ENCODE measurements at regions not wholly inside any gene's neighbourhood (a gene's known extent, or its start where the extent isn't known, plus 50 kb on each side); places are given as distances from the start of the nearest gene placed in this dataset.

DNA sequence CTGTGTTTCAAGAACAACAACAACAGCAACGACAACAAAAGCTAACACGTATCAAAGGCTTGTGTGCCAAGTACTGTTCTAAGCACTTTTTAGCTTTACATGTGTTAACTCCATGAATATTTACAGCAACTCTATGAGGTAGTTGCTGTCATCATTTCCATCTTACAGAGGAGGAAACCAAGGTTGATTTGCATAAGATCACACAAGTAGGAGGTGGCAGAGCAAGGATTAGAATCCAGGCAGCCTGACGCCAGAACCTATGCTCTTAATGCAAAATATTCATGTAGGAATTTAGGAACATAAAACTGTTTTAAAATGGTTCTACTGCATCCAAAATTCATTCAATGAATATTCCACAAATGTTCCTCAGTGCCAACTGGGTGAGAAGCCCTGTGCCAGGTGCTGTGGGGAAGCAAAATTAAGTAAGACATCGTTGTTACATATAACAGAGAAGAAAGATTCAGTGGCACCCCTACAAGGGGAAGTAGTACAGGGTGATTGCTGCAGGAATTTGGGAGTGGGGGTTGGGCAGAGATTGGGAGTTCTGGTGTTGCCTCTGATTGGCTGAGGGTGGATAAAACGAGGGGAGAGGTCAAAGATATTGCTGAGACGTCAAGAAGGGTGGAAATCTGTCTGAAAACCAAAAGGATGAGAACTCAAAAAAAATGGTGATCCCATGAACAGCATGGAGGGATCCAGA is 86.1 kb upstream of the ARHGAP20 start:
- H3K4me3 ChIP-seq (ENCODE audit: low read depth, low read length) = no peak overlapping the region
- in situ Hi-C loops (cut with HindIII; ENCODE audit: low sequenced_read_pairs) = no loop called here
- no peak for DNase-seq (ENCODE audit: low read depth, low spot score)
- TF ChIP-seq, protein P1, sequence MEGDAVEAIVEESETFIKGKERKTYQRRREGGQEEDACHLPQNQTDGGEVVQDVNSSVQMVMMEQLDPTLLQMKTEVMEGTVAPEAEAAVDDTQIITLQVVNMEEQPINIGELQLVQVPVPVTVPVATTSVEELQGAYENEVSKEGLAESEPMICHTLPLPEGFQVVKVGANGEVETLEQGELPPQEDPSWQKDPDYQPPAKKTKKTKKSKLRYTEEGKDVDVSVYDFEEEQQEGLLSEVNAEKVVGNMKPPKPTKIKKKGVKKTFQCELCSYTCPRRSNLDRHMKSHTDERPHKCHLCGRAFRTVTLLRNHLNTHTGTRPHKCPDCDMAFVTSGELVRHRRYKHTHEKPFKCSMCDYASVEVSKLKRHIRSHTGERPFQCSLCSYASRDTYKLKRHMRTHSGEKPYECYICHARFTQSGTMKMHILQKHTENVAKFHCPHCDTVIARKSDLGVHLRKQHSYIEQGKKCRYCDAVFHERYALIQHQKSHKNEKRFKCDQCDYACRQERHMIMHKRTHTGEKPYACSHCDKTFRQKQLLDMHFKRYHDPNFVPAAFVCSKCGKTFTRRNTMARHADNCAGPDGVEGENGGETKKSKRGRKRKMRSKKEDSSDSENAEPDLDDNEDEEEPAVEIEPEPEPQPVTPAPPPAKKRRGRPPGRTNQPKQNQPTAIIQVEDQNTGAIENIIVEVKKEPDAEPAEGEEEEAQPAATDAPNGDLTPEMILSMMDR (IDR thresholded peaks at IDR 0.05; ENCODE audit: low read depth, low read length) = no peak

DNA sequence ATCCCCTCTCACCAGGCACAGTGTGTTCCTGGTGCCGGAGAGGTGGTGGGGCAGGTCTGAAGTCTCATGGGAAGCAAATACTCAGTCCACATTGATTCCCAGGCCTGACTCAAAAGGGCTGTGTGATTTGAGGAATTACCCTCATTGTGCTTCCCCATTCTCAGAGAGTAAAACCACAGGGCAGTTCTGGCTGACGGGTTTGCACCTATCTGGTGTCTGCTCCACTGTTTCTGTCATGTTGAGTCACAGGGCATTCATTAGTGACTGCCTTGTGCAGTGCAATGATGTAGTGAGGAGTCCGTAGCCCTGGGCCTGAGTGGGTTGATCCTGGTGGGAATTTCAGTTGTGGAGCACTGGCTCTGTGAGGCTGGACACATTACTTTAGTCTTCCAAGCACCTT is 85.2 kb upstream of the ARHGAP20 start:
- DNase-seq (ENCODE audit: low read depth, low spot score) = peak; percentile 49
- in situ Hi-C loops (cut with HindIII; ENCODE audit: low sequenced_read_pairs) = no loop called here
- TF ChIP-seq, protein P1 (IDR thresholded peaks at IDR 0.05; ENCODE audit: low read depth, low read length) = no peak
- H3K4me3 ChIP-seq (ENCODE audit: low read depth, low read length) = no peak overlapping the region

DNA sequence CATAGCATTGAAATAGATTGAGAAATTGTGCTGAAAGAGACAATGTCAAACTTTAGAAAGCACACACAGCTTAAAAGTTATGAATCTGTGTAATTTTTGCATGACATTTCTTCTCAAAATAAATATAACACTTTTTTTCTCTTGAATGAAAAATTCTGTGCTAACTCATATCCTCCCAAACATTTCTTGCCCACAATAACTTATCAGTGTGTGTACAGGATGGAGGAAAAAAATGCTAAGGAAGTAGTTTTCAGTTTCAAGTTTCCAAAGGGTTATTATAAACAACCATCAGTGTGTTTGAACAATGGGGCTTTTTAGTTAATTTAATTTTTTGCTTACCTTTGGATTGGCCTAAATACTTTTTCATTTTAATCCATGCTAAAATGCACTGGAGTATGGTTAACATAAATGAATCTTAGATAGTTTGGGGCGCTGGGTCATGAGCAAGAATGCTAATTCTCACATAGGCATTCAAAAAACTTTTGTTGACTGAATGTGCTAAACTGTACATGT is 82.9 kb upstream of the ARHGAP20 start:
- H3K4me3 ChIP-seq (ENCODE audit: low read depth, low read length) = no peak overlapping the region
- in situ Hi-C loops (cut with HindIII; ENCODE audit: low sequenced_read_pairs) = no loop called here
- DNase-seq (ENCODE audit: low read depth, low spot score) = no peak
- TF ChIP-seq, protein P1 (IDR thresholded peaks at IDR 0.05; ENCODE audit: low read depth, low read length) = no peak

DNA sequence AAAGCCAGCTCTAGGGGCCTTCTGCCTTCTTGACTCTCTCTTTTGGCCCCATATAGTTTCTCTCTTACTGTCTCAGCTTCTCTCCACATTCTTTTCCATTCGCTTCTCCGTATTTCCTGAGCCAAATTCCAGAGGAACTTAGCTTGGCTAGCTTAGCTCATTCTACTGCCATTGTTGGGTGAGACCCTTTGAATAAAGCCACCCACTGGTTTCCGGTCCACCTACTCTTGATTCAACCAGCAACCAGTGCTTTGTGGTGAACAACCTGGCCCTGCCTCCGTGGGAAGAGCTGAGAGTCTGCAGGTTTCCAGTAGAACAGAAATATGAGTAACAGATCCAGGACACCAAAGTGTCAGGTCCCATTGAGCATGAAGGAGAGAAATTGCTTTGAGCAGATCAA is 81.3 kb upstream of the ARHGAP20 start:
- no peak for DNase-seq (ENCODE audit: low read depth, low spot score)

DNA sequence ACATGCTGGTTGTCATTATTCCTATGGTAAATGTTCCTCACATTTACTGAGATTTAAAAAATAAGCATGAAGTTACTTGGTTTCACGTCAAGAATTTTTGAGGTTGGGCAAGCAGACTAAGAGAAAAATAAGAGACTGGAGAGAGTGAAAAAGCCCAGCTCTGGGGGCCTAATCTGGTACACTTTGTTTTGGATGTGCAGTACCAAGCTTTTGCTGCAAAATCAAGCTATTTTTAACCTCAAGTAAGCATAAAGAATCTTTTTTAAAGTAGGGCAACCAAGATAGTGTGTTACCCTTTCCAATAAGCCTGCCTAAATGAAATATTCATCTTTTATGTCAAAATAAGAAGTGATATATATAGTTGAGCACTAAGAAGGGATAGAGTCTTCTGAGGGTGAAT is 79.4 kb upstream of the ARHGAP20 start:
- in situ Hi-C loops (cut with HindIII; ENCODE audit: low sequenced_read_pairs) = no loop called here
- TF ChIP-seq, protein P1 (IDR thresholded peaks at IDR 0.05; ENCODE audit: low read depth, low read length) = no peak
- H3K4me3 ChIP-seq (ENCODE audit: low read depth, low read length) = no peak overlapping the region
- DNase-seq (ENCODE audit: low read depth, low spot score) = no peak

More for the DNA sequence above, 81.3 kb upstream of the ARHGAP20 start:
- TF ChIP-seq, protein P1 (IDR thresholded peaks at IDR 0.05; ENCODE audit: low read depth, low read length) = no peak
- in situ Hi-C loops (cut with HindIII; ENCODE audit: low sequenced_read_pairs) = no loop called here
- H3K4me3 ChIP-seq (ENCODE audit: low read depth, low read length) = no peak overlapping the region

DNA sequence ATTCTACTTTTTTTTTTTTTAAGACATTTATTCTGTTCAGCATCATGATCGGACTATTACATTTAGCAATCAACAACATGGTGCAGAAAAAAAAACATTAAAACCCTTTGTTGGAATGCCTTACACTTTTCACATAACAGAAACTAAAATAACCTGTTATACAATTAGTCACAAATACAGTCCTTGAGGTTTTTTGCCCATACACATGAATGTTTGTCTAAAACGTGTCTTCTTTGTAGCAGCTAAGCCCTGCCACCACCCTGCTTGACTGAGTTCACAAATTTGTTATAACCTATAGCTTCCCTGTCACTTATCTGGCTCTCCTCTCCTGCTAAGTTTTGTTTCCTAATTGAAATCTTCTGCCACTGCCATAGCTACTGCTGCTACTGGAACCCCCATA is 75.4 kb upstream of the ARHGAP20 start:
- H3K4me3 ChIP-seq (ENCODE audit: low read depth, low read length) = no peak overlapping the region
- in situ Hi-C loops (cut with HindIII; ENCODE audit: low sequenced_read_pairs) = no loop called here
- TF ChIP-seq, protein P1 (IDR thresholded peaks at IDR 0.05; ENCODE audit: low read depth, low read length) = no peak
- DNase-seq (ENCODE audit: low read depth, low spot score) = no peak
